ENCODE measurements at regions not wholly inside any gene's neighbourhood (a gene's known extent, or its start where the extent isn't known, plus 50 kb on each side); places are given as distances from the start of the nearest gene placed in this dataset.

DNA sequence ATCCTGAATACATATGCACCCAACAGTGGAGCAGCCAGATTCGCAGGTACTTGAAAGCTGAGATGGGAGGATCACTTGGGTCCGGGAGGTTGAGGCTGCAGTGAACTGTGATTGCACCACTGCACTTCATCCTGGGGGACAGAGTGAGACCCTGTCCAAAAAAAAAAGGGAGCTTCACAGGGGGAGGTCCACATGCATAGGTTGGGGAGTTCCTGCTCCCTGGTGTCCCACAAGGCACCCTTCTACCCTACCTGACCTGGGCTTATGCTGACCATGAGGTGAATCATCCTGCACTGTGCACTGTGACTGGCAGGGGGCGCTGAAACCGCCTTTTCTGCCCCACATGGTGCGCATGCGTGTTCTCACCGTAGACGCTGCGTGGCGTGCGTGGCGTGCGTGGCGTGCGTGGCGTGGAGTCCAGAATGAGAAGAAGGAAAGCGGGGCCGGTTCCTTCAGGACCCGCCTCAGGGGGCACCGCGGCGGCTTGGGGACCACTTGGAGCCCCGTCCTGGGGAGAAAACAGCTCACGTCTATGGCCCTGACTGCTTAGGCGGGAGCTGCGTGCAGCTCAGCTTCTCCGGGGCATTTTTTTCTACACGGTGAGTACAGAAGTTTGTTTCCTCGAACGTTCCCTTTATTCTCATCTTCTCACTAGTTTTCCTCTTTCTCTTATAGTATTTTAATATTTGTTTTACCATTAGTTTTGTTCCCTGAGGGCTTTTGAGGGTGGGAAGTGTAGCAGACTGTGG lies 116.6 kb upstream of the GRK3 start (continued):
- TF ChIP-seq, protein P1, sequence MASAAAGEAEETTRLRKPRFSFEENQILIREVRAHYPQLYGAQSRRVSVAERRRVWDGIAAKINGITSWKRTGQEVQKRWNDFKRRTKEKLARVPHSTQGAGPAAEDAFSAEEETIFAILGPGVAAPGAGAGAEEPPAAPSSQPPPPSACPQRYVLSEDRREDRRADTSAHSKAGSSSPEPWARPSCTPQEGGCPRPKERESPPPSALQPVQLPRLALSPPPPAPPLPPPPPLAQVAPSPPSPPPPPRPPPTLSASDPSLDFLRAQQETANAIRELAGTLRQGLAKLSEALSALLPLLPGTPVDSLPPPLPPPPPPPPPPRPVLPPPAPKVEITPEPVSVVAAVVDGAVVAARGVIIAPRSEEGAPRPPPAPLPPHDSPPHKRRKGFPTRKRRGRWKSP (CRISPR knock-in tag; IDR thresholded peaks at IDR 0.05) = 0 out of 2 replicates have a peak, but pooled peaks have one; percentile 33
- TF ChIP-seq ZNF746 (CRISPR knock-in tag; IDR thresholded peaks at IDR 0.05) (peak; percentile 43), EHMT2 (IDR thresholded peaks at IDR 0.05; ENCODE audit: borderline replicate concordance, low read depth, low read length) (no peak), STAG1 (CRISPR knock-in tag; IDR thresholded peaks at IDR 0.05) (peak; percentile 46; the same call in 1 of the 2 replicates), TBX2 (CRISPR knock-in tag; IDR thresholded peaks at IDR 0.05; ENCODE audit: borderline replicate concordance) (peak; percentile 63; the same call in 1 of the 2 replicates), MED1 (CRISPR knock-in tag; IDR thresholded peaks at IDR 0.05) (peak; percentile 30), ETV5 (CRISPR knock-in tag; IDR thresholded peaks at IDR 0.05; ENCODE audit: borderline replicate concordance) (no peak; the same call in 1 of the 2 replicates), ZNF567 (CRISPR knock-in tag; IDR thresholded peaks at IDR 0.05; ENCODE audit: borderline replicate concordance) (0 out of 2 replicates have a peak, but pooled peaks have one; percentile 0), U2AF2 (IDR thresholded peaks at IDR 0.05; ENCODE audit: low read depth, low read length) (no peak)
- TF ChIP-seq, protein P2, sequence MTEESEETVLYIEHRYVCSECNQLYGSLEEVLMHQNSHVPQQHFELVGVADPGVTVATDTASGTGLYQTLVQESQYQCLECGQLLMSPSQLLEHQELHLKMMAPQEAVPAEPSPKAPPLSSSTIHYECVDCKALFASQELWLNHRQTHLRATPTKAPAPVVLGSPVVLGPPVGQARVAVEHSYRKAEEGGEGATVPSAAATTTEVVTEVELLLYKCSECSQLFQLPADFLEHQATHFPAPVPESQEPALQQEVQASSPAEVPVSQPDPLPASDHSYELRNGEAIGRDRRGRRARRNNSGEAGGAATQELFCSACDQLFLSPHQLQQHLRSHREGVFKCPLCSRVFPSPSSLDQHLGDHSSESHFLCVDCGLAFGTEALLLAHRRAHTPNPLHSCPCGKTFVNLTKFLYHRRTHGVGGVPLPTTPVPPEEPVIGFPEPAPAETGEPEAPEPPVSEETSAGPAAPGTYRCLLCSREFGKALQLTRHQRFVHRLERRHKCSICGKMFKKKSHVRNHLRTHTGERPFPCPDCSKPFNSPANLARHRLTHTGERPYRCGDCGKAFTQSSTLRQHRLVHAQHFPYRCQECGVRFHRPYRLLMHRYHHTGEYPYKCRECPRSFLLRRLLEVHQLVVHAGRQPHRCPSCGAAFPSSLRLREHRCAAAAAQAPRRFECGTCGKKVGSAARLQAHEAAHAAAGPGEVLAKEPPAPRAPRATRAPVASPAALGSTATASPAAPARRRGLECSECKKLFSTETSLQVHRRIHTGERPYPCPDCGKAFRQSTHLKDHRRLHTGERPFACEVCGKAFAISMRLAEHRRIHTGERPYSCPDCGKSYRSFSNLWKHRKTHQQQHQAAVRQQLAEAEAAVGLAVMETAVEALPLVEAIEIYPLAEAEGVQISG (CRISPR knock-in tag; IDR thresholded peaks at IDR 0.05) = peak; percentile 52; the same call in 1 of the 2 replicates
- TF ChIP-seq, protein P3, sequence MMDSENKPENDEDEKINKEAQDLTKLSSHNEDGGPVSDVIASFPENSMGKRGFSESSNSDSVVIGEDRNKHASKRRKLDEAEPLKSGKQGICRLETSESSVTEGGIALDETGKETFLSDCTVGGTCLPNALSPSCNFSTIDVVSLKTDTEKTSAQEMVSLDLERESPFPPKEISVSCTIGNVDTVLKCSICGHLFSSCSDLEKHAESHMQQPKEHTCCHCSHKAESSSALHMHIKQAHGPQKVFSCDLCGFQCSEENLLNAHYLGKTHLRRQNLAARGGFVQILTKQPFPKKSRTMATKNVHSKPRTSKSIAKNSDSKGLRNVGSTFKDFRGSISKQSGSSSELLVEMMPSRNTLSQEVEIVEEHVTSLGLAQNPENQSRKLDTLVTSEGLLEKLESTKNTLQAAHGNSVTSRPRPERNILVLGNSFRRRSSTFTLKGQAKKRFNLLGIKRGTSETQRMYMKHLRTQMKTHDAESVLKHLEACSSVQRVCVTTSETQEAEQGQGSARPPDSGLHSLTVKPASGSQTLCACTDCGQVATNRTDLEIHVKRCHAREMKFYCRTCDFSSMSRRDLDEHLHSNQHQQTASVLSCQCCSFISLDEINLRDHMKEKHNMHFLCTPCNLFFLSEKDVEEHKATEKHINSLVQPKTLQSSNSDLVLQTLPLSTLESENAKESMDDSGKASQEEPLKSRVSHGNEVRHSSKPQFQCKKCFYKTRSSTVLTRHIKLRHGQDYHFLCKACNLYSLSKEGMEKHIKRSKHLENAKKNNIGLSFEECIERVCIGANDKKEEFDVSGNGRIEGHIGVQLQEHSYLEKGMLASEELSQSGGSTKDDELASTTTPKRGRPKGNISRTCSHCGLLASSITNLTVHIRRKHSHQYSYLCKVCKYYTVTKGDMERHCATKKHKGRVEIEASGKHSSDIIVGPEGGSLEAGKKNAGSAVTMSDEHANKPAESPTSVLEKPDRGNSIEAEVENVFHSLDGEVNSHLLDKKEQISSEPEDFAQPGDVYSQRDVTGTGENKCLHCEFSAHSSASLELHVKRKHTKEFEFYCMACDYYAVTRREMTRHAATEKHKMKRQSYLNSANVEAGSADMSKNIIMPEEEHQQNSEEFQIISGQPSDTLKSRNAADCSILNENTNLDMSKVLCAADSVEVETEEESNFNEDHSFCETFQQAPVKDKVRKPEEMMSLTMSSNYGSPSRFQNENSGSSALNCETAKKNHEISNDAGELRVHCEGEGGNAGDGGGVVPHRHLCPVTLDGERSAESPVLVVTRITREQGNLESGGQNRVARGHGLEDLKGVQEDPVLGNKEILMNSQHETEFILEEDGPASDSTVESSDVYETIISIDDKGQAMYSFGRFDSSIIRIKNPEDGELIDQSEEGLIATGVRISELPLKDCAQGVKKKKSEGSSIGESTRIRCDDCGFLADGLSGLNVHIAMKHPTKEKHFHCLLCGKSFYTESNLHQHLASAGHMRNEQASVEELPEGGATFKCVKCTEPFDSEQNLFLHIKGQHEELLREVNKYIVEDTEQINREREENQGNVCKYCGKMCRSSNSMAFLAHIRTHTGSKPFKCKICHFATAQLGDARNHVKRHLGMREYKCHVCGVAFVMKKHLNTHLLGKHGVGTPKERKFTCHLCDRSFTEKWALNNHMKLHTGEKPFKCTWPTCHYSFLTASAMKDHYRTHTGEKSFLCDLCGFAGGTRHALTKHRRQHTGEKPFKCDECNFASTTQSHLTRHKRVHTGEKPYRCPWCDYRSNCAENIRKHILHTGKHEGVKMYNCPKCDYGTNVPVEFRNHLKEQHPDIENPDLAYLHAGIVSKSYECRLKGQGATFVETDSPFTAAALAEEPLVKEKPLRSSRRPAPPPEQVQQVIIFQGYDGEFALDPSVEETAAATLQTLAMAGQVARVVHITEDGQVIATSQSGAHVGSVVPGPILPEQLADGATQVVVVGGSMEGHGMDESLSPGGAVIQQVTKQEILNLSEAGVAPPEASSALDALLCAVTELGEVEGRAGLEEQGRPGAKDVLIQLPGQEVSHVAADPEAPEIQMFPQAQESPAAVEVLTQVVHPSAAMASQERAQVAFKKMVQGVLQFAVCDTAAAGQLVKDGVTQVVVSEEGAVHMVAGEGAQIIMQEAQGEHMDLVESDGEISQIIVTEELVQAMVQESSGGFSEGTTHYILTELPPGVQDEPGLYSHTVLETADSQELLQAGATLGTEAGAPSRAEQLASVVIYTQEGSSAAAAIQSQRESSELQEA (CRISPR knock-in tag; IDR thresholded peaks at IDR 0.05; ENCODE audit: not compliant biosample characterization) = peak; percentile 62
- TF ChIP-seq, protein P4, sequence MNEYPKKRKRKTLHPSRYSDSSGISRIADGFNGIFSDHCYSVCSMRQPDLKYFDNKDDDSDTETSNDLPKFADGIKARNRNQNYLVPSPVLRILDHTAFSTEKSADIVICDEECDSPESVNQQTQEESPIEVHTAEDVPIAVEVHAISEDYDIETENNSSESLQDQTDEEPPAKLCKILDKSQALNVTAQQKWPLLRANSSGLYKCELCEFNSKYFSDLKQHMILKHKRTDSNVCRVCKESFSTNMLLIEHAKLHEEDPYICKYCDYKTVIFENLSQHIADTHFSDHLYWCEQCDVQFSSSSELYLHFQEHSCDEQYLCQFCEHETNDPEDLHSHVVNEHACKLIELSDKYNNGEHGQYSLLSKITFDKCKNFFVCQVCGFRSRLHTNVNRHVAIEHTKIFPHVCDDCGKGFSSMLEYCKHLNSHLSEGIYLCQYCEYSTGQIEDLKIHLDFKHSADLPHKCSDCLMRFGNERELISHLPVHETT (CRISPR knock-in tag; conservative IDR thresholded peaks at IDR 0.05) = no peak
- TF ChIP-seq, protein P5, sequence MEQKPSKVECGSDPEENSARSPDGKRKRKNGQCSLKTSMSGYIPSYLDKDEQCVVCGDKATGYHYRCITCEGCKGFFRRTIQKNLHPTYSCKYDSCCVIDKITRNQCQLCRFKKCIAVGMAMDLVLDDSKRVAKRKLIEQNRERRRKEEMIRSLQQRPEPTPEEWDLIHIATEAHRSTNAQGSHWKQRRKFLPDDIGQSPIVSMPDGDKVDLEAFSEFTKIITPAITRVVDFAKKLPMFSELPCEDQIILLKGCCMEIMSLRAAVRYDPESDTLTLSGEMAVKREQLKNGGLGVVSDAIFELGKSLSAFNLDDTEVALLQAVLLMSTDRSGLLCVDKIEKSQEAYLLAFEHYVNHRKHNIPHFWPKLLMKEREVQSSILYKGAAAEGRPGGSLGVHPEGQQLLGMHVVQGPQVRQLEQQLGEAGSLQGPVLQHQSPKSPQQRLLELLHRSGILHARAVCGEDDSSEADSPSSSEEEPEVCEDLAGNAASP (CRISPR knock-in tag; IDR thresholded peaks at IDR 0.05; ENCODE audit: borderline replicate concordance) = peak; percentile 77; the same call in 1 of the 2 replicates

All from HepG2 (cell line).